Small intestine (tissue), 7 donors: ENCODE measurements at regions not wholly inside any gene's neighbourhood (a gene's known extent, or its start where the extent isn't known, plus 50 kb on each side); places are given as distances from the start of the nearest gene placed in this dataset.

ENCODE experiments used
- DNase-seq, 2 donors: peaks; one replicate each; pipeline versions ENCODE4 v3.0.0 to v3.0.0-alpha.2; 2013
- FAIRE-seq: peaks from 2 replicates; lab custom pipeline; 2012; peaks lifted over from hg19 to GRCh38; lab: Jason Lieb, UNC
- H3K27ac ChIP-seq, 3 donors: one replicate each; pipeline ENCODE4 v1.5.1; 2013; ENCODE audit warnings: low read length in 2 of 3, mild to moderate bottlenecking in 2 of 3, control low read depth in 1 of 3, inconsistent platforms in 1 of 3, low read depth in 1 of 3, moderate library complexity in 1 of 3
- H3K27me3 ChIP-seq, 3 donors: one replicate each; pipeline ENCODE4 v1.6.1; 2013; ENCODE audit warnings: low read length in 3 of 3, inconsistent platforms in 1 of 3; ENCODE audit not compliant: control insufficient read depth in 3 of 3, insufficient read depth in 3 of 3
- H3K36me3 ChIP-seq, 3 donors: one replicate each; pipeline ENCODE4 v1.6.1; 2013; ENCODE audit warnings: low read length in 3 of 3, inconsistent platforms in 1 of 3, low read depth in 1 of 3, mild to moderate bottlenecking in 1 of 3, moderate library complexity in 1 of 3; ENCODE audit not compliant: control insufficient read depth in 3 of 3, insufficient read depth in 2 of 3
- H3K4me1 ChIP-seq, 3 donors: one replicate each; pipeline ENCODE4 v1.6.1; 2013; ENCODE audit warnings: low read length in 2 of 3, inconsistent platforms in 1 of 3, low read depth in 1 of 3, mild to moderate bottlenecking in 1 of 3, moderate library complexity in 1 of 3; ENCODE audit not compliant: control insufficient read depth in 3 of 3, insufficient read depth in 2 of 3
- H3K4me3 ChIP-seq, 3 donors: one replicate each; pipeline ENCODE4 v1.5.1; 2013; ENCODE audit warnings: low read length in 3 of 3, control low read depth in 1 of 3, inconsistent platforms in 1 of 3, low read depth in 1 of 3, mild to moderate bottlenecking in 1 of 3, moderate library complexity in 1 of 3
- H3K9me3 ChIP-seq, 2 donors: one replicate each; pipeline ENCODE4 v1.6.1; 2013; ENCODE audit warnings: low read depth in 1 of 2, low read length in 1 of 2; ENCODE audit not compliant: control insufficient read depth in 2 of 2, insufficient read depth in 1 of 2
- WGBS, 3 donors: extraction: QIAGEN DNeasy Blood & Tissue Kit; methylation state at CpG; one replicate each; pipeline ENCODE4 v1.1.7; 2013; 5-methylcytosine and 5-hydroxymethylcytosine counted together
- donor health status: healthy with polysubstance abuse.
- donor health status: control.
- donor health status: control.
- donor health status: Bipolar disorder and iron deficiency.
- donor health status: healthy.

GRCh38 chr3:186472456-186473008, 71.6 kb downstream of the CRYGS start:
- WGBS, 3 donors, result 79 to 84% (median 81%) methylated on average over 8 of the region's 8 CpGs
- Histone ChIP-seq H3K4me1 (no peaks in the 10 kb centered on the region), H3K36me3 (no peaks in the 10 kb centered on the region), H3K27ac (no peak overlapping the region), H3K27me3 (peaks cover 0 to 7% (median 0%) of the 10 kb centered on the region in 3 donors), H3K9me3 (no peaks in the 10 kb centered on the region), H3K4me3 (no peak overlapping the region)
- DNase-seq, result no peak
- no peak for FAIRE-seq

GRCh38 chr3:186471771-186472170, 72.4 kb downstream of the CRYGS start:
- DNase-seq (no peak), FAIRE-seq (no peak)
- Histone ChIP-seq H3K27me3 (peaks cover 0 to 7% (median 0%) of the 10 kb centered on the region in 3 donors), H3K9me3 (no peaks in the 10 kb centered on the region), H3K4me3 (no peak overlapping the region), H3K27ac (no peak overlapping the region), H3K36me3 (no peaks in the 10 kb centered on the region), H3K4me1 (no peaks in the 10 kb centered on the region)
- WGBS, 3 donors, result 71 to 77% (median 76%) methylated on average over 5 of the region's 5 CpGs

- DNase-seq (no peak), FAIRE-seq (no peak)
- Histone ChIP-seq H3K27me3 (peaks cover 0 to 9% (median 0%) of the 10 kb centered on the region in 3 donors), H3K4me3 (no peak overlapping the region), H3K4me1 (no peaks in the 10 kb centered on the region), H3K36me3 (no peaks in the 10 kb centered on the region), H3K9me3 (no peaks in the 10 kb centered on the region), H3K27ac (no peak overlapping the region)
- 79 to 84% (median 82%) methylated on average over 4 of the region's 4 CpGs for WGBS, 3 donors
Measured at GRCh38 chr3:186469525-186469924, 74.7 kb downstream of the CRYGS start.

GRCh38 chr3:186467969-186468368, 76.2 kb downstream of the CRYGS start:
- Histone ChIP-seq H3K36me3 (no peaks in the 10 kb centered on the region), H3K27ac (no peak overlapping the region), H3K27me3 (peaks cover 0 to 9% (median 0%) of the 10 kb centered on the region in 3 donors), H3K9me3 (no peaks in the 10 kb centered on the region), H3K4me3 (no peak overlapping the region), H3K4me1 (no peaks in the 10 kb centered on the region)
- DNase-seq (no peak), FAIRE-seq (no peak)
- 35 to 58% (median 51%) methylated on average over 2 of the region's 2 CpGs for WGBS, 3 donors

- Histone ChIP-seq H3K27ac (no peak overlapping the region), H3K9me3 (no peaks in the 10 kb centered on the region), H3K36me3 (no peaks in the 10 kb centered on the region), H3K27me3 (peaks cover 0 to 6% (median 0%) of the 10 kb centered on the region in 3 donors), H3K4me1 (no peaks in the 10 kb centered on the region), H3K4me3 (no peak overlapping the region)
- no peak for DNase-seq
- 81 to 83% (median 82%) methylated on average over 3 of the region's 3 CpGs for WGBS, 3 donors
- no peak for FAIRE-seq
Measured at GRCh38 chr3:186466391-186466974, 77.7 kb downstream of the CRYGS start.

- 92 to 97% (median 97%) methylated on average over 2 of the region's 2 CpGs for WGBS, 3 donors
- DNase-seq (no peak), FAIRE-seq (no peak)
Measured at GRCh38 chr3:186465508-186465907, 78.7 kb downstream of the CRYGS start.

GRCh38 chr3:186464424-186465093, 79.6 kb downstream of the CRYGS start:
- WGBS, 3 donors, result 76 to 85% (median 82%) methylated on average over 3 of the region's 3 CpGs
- H3K4me1 ChIP-seq, result no peaks in the 10 kb centered on the region
- no peaks in the 10 kb centered on the region for H3K9me3 ChIP-seq
- H3K27ac ChIP-seq, result no peak overlapping the region
- no peak for DNase-seq
- no peak for FAIRE-seq
- no peaks in the 10 kb centered on the region for H3K36me3 ChIP-seq
- H3K27me3 ChIP-seq, result peaks cover 0 to 3% (median 0%) of the 10 kb centered on the region in 3 donors
- no peak overlapping the region for H3K4me3 ChIP-seq

More at GRCh38 chr3:186465508-186465907, 78.7 kb downstream of the CRYGS start:
- H3K9me3 ChIP-seq, result no peaks in the 10 kb centered on the region
- H3K27me3 ChIP-seq, result peaks cover 0 to 2% (median 0%) of the 10 kb centered on the region in 3 donors
- no peaks in the 10 kb centered on the region for H3K4me1 ChIP-seq
- H3K36me3 ChIP-seq, result no peaks in the 10 kb centered on the region
- H3K27ac ChIP-seq, result no peak overlapping the region
- no peak overlapping the region for H3K4me3 ChIP-seq

GRCh38 chr3:186461141-186461540, 83.0 kb downstream of the CRYGS start:
- H3K36me3 ChIP-seq, result no peaks in the 10 kb centered on the region
- H3K4me1 ChIP-seq, result no peaks in the 10 kb centered on the region
- WGBS, 3 donors, result 21 to 48% (median 46%) methylated on average over 1 of the region's 1 CpG
- no peak overlapping the region for H3K27ac ChIP-seq
- H3K9me3 ChIP-seq, result no peaks in the 10 kb centered on the region
- no peak overlapping the region for H3K4me3 ChIP-seq
- H3K27me3 ChIP-seq, result peaks cover 0 to 6% (median 0%) of the 10 kb centered on the region in 3 donors
- FAIRE-seq (no peak), DNase-seq (no peak)
